NCI-H2171 treated with DMSO at 0.1 percent for 48 hours (cell line): ENCODE measurements at regions not wholly inside any gene's neighbourhood (a gene's known extent, or its start where the extent isn't known, plus 50 kb on each side); places are given as distances from the start of the nearest gene placed in this dataset.

Source experiments
- DNase-seq: peaks from one replicate; lab custom pipeline; 2025; lab: John Stamatoyannopoulos, UW

DNA sequence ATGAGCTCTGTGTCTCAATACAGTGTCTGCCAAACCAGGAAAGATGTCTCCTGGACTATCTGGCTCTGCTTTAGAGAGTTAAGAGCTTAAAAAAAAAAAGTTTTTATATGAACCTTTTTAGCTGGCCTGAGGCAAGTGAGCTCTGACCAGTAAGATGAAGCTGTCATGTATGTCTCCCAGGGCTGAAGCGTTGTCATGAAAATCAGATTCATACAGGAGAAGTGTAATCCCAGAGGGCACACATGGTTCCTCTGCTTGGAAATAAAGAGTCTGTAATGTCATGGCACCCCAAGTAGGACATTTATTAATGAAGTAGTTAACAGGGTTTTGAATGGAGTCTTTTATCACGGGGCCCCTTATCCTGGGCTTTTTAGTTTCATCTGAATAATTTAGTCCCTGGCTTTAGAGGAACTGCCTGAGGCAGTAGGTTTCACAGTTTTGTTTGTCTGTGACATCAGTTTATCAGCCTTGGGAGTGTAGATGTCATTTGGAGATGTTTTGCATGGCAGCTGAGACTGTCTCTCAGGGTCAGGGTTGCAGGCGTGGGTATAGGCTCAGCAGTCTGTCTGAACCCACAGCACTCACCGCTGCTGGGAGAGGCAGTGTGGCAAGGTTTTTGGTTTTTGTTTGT, 223.3 kb downstream of the DIRAS2 start:
- no peak for DNase-seq

DNA sequence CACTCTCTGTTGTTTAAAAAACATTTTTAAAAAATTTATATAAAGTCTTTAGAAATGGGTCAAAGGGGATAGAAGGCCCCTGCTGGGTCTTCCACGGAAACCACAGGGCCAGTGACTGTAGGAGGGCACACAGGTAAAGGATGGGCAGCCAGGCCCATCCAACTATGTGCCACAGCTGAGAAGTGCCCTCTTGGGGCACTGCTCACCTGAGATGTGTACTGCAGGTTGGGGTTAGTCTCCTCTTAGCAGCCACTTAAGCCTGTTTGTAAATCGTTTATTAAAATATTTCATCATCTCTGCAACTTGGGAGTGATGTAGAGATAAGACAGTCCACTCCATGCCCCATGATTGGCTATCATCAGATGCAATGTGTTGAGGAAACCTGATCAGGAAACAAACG, 222.4 kb downstream of the DIRAS2 start:
- DNase-seq, result no peak

DNA sequence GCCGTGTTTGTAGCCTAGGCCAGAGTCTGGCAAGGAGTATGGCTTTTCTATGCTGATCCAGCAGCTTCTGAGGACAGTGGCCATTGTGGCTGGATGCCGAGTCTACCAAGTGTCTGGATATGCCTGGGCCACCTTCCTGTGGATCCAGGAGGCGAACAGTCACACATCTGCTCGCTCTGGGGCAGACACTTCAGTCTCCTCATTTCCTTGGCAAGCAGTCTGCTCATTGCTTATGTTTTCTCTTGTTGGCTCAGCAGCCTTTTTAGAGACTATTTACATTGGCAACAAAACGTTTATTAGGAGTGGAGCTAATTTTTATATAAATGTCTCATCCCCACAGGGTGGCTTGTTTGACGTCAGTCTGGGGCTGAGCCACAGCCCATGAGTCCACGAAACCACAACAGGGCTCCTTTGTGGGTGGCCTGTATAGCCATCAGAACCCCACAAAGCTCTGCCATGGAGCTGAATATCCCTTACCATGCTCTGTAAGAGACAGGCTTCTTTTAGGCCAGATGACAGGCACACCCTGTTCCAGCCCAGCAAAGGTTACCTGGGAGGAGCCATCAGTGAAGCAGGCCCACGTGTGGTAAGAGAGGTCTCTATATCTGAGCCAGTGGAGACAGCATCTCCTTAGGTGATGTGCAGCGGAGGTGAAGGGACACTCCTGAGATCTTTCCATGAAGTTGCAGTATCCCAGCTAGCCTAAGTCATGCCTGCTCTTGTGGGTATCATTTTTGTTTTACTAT, 221.7 kb downstream of the DIRAS2 start:
- no peak for DNase-seq

DNA sequence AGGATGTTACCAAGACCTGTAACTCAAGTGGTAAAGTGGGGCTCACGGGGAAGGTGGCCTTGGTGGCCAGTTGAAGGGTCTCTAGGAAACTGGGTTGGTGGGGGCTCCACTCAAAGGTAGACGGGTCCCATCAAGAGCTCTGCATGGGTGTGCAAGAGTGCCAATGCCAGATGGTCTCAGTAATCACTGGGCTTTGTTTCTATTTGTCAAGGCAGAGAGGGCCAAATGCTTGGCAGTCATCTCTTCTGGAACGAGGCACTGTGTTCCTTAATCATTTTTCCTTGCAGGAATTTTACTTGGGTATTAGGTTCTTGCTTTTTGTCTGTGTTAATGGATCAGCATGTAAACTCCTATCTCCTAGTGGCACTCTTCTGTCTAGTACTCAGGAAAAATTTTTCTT, 220.8 kb downstream of the DIRAS2 start:
- DNase-seq, result no peak

DNA sequence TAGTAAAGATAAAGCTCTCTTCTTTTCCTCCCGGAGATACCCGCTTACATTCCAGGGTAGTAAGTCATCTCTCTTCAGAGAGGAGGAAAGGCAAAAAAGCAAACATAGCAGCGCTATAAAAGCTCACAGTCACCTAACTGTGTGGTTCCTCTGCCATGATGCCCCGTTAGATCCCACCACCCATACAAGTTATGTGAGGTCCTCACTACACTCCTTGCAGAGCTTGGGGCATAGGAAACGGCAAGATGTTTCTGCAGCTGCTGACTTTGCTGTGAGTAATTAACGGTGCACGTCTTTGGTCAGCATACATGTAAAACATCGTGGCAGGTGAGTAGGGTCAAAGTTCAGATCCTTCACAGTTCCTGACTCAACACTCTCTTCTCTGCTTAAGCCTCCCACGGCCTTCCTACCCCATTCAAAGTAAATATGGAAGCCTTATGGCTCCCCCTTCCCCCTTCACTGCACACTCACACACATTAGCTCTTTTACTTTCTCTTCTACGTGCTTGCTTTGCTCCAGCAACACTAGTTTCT, 218.9 kb downstream of the DIRAS2 start:
- DNase-seq, result no peak

DNA sequence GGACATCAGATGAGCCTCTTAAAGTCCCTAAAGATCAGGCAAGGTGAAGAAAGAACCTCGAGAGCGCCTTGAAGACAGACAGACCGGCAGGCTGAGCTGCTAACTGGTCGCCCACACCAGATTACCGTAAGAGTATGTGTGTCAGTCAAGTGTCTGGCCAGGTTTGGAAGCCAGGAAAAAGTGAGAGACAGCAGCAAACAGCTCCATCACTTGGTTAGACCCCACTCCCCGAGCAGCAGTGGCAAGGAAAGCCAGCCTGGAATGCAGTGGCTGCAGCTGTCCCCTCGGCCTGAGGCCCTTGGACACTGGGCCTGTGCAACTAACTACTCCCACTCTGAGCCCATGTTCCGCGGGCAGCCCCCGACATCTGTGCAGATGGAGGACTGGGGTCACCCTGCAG, 214.1 kb downstream of the DIRAS2 start:
- DNase-seq, result no peak

DNA sequence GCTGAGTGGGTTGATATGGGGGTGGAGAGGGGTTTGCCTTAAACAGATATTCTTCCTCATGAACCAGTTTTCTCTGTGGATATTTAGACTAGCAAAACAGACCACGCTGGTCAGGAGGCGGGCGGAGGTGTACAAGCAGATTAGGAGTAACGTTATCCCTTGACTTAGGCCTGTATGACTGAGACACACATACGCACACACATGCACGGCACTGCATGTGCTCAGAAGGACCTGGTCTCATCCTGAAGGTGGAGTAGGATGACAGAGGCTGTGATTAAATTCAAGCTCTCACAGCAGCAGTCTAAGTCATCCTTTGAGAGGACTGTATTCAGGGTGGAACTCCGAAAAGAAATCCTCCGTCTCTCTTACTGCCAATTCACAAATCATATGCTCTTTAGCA, 209.7 kb downstream of the DIRAS2 start:
- DNase-seq, result no peak

DNA sequence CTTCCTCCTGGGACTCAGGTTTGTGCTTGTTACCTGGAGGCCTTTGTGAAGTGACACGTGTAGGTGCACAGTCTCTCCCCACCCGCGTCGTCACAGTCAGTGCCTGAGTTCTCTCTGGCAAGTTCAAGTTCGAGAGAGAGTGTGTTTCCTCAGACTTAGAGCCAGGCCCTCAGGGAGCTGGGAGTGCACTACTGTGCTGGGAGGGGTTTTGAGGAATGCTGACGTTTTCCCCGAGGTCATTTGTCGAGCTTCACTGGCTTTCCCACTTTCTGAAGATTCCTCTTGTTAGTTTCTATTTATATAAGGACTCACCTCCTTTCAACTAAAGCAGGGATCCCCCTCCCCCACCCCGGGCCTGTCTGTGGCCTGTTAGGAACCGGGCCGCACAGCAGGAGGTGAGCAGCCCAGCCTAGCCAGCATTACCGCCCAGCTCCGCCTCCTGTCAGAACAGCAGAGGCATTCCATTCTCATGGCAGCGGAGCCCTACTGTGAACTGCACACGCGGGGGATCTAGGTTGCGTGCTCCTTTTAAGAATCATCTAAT, 209.2 kb downstream of the DIRAS2 start:
- no peak for DNase-seq

DNA sequence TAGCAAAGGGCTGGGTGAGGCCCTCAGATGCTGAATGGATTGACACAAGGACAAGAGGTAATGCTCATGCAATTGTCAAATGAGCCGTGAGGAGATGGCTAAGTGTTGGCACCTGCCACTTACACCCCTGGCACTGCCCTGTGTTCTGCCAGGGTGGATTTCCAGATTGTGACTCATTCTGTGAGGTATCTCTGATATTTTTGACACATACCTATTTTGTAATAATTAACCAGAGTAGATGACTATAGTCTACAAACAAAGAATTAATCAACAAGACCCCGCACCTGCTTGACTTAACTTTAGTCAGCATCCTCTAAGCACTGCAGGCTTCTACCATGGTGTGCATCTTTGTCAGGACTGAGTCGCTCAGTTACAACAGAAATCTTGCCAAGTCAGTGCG, 200.8 kb downstream of the DIRAS2 start:
- peak; percentile 71 for DNase-seq

DNA sequence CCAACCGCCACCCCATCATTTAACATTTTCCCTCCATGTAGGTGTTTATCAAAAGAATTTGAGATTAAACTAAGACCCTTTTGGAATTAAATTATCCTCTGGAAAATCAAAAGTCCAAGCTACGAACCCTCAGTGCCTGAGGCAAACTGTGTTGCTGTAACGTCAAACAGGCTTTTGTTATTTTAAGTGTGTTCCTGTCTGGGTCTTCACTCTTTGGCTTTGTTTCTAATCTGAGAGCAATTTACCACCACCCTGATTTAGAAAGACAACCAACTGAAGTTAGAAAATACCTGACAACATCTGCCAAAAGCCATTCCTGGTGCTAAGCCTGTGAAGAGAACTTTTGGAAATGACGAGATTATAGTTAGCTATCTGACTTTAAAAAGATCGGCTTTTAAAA, 199.9 kb downstream of the DIRAS2 start:
- no peak for DNase-seq

DNA sequence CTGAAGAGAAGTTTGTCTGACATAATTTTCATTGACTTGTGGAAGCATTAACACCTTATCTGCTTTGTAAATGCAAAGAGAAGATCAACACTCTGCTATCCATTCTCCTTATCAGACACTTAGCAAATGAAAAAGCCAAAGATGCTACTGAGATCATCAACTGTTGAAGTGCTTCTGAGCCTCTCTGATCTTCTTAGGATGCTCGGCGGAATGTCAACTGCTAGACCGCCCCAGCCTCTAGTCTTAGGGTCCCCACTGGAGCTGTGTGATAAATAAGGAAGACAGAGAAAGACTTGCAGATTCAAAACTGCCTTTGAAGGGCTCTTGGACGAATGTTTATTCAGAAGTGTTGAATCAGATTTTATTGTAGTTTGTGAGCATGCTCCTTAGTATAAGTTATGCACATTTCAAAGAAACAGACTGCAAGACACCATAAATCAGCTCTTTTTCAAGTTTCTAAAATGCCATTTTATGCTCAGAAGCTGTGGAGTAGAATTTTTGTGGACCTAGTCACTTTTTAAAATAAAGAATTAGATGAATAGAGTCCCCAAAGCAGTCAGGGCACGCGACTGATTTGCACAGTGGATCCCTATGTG, 197.9 kb downstream of the DIRAS2 start:
- DNase-seq, result no peak

DNA sequence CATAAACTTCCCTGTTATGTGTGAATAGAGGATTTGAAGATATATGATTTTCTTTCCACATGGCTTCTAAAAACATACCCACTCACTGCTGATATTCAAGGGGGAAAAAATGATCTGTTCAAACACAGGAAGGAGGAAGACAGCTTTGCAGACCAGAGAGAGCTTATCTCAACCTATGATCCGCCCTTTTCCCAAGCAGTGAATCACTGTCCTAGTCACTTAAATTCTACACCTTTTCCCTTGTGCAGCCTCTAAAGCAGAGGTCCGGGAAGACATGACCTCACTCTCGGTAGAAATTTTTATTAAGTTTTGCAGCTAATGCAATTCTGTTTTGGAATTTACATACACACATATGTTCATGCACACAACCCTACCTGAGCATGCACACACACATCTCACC, 197.2 kb downstream of the DIRAS2 start:
- DNase-seq, result no peak

DNA sequence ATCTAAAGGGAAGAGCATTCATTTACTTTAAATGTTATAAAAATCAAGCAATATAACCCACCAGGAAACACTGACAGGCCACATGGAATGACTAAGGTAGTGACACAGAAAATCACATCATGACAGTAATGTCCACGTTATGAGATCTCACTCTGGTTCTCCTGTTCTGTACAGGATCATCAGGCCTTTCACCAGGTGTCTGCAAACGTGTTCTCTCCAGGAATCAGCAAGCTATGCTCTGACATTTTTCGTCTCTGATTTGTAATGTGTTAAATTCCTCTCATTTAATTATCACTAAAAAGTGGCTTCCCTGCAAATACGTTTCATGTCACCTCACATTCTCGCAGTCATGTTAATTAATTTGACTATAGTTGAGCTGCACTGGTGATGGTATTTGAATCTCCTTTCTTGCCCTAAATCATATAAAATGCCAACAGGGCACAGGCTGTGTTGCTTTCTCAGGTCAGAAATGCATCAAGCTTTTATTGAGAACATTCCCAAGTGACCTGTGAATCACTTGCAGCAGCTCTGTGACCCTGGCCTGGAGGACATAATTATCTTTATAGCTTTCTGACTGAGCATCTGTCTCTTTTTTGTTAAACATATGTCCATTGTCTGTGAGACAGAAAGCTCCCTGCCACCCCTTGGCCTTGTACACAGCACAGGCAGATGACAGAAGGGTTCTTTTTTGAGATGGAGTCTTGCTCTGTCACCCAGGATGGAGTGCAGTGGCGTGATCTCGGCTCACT, 196.2 kb downstream of the DIRAS2 start:
- peak; percentile 66 for DNase-seq

DNA sequence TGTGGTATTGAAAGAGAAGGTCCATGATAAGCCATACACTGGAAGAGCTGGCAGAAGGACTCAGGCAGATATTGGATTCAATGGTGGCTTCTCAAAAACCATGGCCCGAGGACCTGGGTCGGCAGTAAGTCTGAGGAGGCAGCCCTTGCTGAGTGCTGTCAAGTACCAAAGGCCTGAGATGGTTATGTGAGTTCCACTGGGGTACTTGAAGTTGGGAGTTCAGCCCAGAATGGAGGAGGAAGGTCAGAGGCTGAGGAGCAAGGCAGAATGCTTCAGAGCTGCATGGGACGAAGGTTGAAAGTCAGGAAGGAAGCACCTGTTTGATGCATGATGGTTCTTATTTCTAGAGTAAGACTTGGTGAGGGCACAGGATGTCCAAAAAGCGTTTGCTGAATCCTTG, 194.9 kb downstream of the DIRAS2 start:
- DNase-seq, result no peak

DNA sequence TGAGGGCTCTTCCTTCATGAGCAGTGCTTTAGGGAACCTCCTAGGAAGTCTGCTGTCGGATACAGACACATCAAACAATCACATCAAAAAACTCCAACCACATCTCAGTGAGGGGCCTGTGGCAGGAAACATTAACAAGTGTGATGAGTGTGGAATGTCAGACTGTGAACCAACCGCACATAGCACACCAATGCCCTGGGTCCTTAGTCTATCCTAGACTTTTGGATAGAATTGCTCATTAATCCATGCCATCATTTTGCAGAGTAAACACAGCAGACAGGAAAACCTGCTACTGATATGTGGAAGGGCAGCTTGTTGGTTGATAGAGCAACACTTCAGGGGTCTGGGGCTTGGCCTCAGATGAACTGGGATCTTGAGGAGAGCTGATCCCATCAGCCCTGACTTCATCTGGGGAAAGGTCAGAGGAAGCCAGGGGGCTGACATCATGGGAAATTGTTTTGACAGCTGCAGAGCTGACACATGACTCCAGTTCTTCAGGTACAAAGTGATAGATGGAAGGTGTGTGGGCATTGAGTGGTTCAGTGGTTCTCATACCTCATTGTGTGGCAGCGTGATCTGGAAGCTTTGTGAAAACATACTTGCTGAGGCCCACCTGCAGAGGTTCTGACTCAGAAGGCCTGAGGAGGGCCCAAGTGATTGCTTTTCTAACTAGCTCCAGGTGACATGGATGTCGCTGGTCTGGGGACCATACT, 193.3 kb downstream of the DIRAS2 start:
- peak; percentile 19 for DNase-seq

DNA sequence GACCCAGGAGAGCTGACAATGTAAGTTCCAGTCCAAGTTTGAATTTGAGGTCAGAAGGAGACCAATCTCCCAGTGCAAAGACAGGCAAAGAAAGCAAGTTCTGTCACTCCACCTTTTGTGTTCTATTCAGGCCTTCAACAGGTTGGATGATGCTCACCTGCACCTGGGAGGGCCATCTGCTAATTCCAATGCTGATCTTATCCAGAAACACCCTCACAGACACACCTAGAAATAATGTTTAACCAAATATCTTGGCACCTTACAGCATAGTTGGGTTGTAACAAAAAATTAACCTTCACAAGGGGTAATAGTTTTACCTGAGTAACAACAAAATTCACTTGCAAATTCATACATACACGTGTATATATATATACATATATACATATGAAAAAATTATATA, 190.8 kb downstream of the DIRAS2 start:
- DNase-seq, result no peak

DNA sequence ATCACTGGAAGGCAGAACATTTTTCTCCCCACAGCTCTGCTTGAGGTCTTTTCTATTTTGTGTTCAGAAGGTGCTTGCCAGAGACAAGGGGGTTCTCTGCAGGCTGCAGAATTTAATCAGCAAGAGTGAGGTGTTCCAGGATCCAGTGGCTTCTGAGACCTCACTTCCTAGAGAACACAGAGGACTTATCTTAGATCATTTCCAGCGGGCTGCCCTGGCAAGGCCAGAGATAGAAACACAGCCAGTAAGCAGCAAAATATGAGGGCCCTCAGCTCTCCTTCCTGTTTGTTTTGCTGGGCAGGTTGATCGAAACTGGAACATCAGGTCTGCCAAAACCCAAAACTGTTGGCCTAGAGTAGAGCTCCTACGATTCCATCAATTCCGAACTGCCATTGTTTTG, 187.3 kb downstream of the DIRAS2 start:
- DNase-seq, result no peak

DNA sequence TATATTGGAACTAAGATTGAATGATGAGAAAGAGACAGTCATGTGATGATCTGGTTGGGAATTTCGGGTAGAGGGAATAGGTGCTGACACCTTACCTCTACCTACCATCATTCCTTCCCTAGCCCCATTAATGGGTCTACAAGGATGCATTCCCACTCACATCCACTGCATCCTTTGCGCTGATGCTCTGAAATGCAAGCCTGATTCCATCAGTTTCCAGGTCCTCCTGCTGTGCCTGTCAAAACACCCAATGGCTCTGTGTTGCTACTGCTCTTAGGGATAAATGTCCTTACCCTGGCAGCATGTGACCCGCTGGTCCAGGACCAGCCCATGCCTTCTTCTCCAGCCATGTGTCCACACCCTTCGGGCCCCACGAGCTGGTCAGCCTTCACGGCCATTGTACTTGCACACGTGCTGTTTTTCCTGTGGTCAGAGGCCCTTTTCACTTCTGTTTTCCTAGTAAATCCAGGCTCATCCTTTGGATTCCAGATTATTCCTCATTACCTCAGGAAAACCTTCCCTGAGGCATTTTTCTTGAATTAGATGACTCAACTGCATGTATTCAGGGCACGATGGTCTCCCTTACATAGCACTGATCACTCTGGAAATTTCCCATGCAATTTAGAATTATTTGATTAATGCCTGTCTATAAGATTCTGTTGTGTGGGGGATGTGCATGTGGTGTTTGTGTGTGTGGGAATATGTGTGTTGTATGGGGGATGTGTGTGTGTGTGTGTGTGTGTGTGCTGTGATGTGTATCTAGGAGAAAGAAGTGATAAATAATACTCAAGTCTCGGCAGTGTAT, 185.0 kb downstream of the DIRAS2 start:
- no peak for DNase-seq

DNA sequence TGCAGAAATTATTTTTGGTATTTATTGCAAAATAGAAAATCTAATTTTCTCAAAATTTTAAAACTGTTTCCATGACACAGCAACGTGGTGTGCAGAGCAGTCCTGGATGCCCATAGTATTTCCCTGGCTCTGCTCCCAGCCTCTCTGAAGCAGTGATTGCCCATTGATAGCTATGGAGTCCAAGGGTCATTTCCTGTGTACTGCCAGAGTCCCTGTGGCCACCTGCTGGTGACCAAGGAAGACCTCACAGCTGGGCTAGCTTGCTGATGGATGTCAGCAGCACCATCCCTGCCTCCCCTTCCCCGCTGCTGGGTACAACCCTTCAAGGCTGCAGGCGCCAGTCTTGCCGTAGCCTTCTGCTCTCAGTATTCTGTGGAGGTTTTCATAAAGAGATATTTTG, 184.1 kb downstream of the DIRAS2 start:
- no peak for DNase-seq

DNA sequence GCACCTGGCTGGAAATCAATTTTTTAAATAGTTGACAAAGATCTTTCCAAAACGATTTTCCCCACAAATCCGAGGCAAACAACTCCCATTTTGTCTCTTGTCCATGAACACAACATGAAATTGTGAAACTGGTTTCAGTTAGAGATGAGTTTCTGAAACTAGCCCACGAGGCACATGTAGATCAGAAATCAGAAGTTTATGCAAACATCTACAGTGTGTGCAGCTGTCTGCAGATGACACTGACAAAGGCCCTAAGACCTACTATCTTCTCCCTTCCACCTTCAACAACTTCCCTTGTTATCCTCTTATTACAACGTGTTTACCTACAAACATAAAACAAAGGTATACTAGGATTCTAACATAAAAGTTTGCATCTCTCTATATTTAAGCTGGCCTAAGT, 183.3 kb downstream of the DIRAS2 start:
- no peak for DNase-seq

DNA sequence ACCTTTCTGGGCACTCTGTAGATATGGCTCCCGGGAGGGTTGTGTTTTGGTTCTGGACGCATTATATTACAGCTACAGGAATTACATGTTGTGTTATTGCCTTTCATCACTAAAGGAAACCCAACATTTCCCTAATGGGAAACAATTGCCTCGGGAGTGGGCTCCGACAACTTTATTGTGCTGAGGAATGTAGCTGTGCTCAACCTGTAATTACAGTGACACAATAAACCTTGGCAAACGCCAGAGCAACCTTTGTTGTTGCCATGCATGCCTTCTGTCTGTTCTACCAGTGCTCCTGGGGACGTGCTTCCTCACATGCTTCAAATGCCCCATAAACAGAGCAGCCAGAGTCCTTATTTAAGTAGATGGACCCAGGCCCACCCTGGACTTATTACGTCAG, 182.4 kb downstream of the DIRAS2 start:
- no peak for DNase-seq
